Activated CD4-positive, alpha-beta T cell treated with anti-CD3 and anti-CD28 coated beads for 24 hours (primary cell): ENCODE measurements at regions not wholly inside any gene's neighbourhood (a gene's known extent, or its start where the extent isn't known, plus 50 kb on each side); places are given as distances from the start of the nearest gene placed in this dataset.

Source experiments
- DNase-seq, 2 donors: peaks; one replicate each; pipeline ENCODE4 v3.0.0-alpha.2; 2020; ENCODE audit warnings: low read depth in 2 of 2

DNA sequence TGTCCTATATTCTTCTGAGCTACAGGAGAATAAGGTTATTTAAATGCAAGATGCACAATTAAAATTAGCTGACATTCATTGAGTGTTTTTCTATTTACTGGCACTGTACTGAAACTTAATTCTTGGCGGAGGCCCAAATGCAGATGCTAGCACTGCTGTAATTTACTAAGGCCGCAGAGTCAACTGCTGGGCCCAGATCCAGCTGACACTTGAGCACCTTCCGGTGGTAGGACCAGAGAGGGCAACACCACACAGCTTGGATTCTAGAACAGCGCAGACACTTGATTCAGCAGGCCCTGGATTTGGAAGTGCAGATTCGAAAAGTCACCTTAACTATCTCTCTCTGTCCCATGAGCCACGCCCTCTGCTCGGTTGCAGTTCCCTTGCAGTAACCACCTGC, 228.6 kb upstream of the TMEM72 start:
- no peak for DNase-seq

DNA sequence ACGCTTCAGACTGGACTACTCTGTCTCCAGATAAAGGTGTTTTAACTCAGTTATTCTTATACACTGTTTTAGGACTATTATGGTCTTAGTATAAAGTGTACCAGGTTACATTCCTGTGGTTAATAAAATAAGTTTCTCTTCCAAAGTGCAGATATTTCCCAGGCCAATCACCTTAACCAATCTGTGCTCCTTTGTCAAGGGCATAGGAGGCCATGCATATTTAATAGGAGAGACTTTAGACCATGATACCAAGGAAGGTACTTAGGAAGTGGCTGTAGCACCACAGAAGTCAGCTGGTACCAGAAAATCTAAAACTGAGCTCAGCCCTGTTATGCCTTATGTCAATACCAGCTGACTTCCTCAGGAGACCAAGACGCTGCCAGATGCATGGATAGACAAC, 226.5 kb upstream of the TMEM72 start:
- no peak for DNase-seq

DNA sequence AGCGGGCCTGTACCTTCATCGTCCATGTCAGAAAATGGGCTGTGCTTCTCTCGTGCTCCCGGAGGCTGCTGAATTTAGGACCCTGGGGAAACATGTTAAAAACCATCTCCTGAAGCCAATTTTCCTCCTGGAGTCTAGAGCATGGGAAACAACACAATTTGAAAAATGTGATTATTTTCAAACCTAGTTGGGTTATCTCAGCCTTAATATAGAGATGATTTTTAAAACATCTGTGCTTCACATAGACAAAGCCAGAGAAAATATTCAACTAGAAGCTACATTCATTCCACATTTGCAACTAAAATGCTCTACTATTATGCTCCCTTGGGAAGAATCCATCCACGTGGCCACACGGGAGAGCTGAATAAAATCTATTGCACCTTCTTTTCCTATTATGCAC, 225.9 kb upstream of the TMEM72 start:
- no peak for DNase-seq

DNA sequence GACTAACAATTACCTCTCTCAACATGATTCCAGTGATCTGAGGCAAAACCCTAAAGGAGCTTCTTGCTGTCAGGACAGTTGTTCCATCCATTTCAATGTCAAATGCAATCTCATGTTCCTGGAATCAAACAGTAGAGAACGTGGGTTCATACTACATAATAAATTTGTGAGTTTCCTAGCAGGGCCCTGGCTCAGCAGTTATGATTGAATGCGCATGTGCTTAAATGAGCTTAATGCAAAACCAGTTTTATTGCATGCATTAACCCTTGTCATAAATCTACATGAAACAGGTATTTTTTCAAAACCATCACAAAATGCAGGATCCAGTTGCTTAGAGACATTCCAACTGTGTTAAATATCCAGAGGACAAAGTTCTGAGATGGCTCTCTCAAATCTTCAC, 225.4 kb upstream of the TMEM72 start:
- no peak for DNase-seq

DNA sequence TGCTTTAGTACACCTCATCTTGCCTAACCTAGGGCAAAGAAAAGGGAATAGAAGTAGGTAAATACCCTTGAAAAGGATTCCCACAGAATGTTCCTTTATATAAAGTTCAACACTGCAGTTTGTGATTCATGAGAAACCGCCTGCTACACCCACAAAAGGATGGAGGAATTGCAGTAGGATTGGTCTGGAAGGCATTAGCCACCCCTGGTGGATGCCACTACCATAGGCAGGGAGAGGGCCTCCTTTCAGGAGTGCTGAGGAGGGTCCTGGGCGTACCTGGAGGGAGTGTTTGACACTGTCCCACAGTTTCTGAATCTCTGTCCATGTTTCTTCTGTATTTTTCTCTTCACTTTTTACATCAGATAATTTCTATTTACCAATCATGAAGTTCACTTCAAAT, 221.8 kb upstream of the TMEM72 start:
- no peak for DNase-seq

DNA sequence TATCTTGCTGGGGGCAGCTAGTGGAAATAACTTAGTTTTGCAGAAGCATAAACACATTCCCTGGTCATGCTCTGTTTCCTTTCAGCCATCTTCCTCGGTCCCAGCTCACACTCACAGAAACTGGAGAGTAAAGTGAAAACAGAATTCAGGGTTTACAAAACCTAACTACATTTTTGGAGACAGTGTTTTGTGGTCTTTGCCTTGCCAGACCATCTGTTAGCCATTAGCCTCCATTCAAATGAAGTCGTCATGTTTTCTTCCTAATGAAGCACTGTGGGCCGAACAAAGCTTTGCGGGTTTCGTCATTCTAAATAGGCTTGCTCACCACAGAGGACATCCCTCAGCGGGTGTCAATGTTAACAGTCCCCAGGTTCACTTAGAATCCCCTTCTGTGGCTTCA, 214.6 kb upstream of the TMEM72 start:
- DNase-seq = no peak

DNA sequence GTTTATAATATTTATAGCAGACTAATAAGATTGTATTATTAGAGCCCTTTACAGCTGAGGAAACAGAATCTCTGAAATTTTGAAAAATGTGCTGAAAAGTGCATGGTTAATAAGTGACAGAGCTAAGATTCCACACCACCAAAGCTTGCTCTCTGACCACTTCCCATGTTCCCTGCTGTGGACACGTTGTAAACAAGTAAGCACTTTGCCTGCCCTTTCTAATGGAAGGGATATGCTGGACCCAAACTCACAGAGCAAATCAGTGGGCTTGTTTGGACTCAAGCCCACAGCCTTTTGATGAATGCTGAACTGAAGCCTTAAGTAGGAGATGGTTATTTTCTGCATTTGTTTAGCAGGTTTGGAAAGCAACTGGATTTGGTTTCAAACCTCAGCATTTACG, 214.0 kb upstream of the TMEM72 start:
- no peak for DNase-seq

DNA sequence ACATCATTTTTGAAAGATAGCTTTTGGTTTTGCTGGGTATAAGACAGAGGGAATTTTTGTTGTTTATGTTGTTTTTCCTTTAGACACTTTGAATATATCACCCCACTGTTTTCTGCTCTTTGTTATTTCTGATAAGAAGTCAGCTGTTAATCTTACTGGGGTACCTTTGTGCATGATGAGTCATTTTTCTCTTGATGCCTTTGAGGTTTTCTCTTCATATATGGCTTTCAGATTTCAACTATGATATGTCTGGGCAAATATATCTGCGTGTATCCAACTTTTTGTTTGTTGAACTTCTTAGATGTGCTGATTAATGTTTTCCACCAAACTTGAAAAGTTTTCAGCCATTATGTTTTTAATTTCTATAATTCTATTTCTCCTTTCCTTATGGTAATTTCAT, 208.6 kb upstream of the TMEM72 start:
- DNase-seq = no peak

DNA sequence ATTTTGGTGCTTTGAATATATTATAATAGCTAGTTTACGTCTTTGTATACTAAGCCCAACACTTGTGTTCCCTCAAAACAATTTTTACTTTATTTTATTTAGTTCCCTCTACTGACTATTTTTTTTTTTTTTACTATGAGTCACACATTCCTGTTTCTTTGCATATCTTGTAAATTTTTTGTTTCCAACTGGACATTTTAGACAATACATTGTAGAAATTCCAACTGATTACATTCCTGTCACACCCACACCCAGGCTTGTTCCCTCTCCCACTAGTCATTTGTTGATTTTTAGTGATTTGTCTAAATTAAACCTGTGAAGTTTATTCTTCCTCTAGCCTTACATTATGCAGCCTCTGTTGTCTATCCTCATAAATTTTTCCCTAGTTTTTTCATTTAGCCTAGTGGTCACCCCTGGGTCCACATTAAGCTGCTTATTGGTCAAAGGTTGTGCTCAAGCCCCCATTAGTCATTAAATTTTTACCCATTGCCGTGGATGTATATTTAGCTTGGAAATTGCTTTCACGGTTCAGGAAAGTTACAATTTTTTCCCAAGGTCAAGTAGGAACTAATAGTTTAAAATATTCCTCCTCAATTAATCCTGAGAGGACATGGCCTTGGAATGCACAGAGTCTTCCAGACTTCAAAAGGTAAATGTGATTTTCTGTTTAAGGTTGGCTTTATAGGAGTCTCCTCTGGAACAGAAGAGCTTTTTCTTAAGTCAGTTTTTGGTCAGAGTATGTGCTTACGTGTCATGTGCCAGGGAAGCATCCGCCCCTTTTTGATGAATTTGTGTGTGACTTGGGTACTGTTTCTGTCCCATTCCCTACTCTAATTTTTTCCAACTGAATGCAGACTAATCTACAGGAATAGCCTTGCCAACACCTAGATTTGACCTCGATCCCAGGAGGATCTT, 207.6 kb upstream of the TMEM72 start:
- no peak for DNase-seq

DNA sequence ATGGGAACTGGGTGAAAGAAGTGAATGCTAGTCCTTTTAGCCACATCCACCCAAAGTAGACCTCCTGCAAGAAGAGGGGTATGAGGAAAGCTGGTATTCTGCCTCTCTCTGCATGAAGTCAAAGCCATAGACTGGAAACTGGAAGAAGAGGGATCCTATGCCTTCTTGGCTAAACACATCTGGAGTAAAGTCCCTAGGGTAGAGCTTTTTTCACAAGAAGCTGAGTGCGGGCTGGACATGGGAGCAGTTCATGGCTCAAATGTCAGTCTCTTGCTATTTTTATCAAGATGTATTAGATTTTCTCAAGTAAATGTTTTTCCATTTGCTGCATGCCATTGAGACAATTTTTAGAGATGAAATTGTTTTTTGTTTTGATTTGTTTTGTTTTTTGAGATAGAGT, 206.5 kb upstream of the TMEM72 start:
- DNase-seq = no peak

DNA sequence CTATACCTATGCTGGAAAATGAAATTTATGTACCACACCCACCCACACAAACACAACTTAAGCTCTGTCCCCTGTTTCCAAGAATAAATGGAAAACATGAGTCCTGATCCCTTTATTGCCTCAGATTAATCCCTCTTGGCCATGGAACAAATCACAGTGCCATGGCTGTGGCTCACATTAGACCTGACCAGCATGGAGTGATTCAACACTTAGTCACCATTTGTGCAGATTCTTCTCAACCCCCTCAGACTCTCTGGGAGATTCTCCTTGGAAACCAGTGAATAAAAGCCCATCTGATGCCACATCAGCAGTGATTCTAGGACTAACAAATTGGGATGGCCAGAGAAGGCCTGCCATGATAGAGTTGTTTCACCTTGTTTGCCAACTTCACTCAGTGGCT, 204.4 kb upstream of the TMEM72 start:
- no peak for DNase-seq

DNA sequence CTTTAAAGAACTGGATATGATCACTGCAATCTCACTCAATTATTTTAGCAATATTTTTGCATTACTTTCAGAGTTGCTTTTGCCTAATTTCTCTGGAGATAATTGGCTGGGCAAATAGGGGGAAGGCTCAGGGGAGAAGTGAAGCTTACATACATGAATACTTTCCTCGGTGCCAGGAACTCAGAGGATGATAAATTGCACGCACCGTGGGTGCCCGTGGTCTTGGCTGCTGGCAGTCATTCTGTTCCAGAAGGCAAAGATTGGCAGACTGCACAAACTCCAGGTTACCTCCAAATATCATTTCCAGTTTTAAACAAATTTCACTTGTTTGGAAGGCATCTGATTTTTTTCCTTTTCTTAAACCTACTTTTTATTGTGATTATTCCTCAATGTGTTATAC, 197.8 kb upstream of the TMEM72 start:
- no peak for DNase-seq

DNA sequence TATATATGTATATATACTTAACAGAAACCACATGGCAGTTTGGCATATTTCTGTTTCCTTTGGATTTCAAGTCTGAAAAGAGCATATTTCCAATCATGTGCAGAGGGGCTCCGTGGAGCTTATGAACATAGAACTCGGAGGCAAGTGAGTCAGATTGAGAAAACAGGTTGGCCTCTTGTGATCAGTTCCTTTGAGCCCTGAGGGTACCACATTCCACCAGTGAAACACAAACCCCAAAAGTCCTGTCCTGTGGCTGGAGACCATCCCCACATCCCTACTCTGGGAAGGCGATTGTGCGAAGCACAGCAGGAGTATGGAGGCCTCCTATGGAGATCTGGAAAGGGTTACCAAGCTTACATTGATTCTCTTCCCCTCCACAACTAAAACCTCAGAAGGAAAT, 196.7 kb upstream of the TMEM72 start:
- no peak for DNase-seq

DNA sequence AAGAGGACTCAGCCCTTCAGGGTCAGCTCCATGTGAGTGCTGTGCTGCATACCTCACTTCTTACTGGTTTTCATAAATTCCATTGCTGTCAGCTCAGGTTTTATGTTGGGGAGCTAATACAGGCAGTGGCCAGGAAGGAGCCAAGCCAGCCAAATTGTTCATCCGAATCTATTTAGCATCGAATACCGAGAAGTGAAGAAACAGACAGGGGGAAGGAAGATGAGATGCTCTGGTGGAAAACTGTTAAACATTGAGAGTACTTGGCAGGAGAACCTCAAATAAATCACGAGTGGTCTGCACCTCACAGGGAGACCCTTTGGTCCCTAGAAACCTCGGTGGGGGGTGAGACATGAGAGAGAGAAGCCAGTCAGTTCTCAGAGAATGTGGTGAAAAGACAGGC, 196.0 kb upstream of the TMEM72 start:
- no peak for DNase-seq

DNA sequence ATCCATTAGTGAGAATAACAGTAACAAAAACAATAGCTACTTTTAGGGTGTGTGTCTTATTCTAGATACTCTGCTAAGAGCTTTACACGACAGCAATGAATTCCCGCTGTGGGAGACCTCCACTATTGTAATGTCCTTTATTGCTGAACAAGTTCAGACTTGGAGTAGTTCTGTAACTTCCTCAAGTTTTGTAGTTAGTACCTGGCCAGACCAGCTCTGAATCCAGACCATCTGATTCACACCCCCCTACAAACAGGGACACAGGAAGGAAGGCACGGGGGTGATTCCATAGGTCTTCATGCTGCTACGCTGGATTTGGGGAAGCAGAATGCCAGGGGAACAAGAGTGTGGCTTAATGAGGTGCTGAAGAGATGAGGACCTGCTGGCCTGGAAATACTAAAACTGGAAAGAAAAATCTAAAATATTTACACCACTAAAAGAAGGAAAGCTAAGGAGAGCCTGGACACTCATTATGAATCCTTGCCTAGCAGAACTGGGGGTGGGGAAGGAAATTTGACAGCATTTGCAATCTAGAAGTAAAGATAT, 194.6 kb upstream of the TMEM72 start:
- no peak for DNase-seq

DNA sequence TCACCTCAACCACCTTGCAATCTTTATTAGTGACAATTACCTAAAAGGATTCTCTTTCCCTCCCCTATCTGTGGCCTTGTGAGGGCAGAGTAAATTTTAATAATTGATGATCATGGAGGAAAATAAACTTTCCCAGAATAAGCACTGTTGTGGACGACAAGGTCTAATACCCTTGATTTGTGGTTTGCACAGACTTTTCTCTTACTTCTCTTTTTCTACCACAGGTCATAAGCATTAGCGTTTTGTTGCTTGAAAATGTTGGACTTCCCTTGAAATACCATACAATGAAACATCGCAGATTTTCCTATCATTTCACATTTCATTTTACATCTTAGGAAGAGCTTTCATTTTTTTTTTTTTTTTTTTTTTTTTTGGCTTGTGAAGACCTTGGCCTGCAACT, 188.1 kb upstream of the TMEM72 start:
- no peak for DNase-seq

DNA sequence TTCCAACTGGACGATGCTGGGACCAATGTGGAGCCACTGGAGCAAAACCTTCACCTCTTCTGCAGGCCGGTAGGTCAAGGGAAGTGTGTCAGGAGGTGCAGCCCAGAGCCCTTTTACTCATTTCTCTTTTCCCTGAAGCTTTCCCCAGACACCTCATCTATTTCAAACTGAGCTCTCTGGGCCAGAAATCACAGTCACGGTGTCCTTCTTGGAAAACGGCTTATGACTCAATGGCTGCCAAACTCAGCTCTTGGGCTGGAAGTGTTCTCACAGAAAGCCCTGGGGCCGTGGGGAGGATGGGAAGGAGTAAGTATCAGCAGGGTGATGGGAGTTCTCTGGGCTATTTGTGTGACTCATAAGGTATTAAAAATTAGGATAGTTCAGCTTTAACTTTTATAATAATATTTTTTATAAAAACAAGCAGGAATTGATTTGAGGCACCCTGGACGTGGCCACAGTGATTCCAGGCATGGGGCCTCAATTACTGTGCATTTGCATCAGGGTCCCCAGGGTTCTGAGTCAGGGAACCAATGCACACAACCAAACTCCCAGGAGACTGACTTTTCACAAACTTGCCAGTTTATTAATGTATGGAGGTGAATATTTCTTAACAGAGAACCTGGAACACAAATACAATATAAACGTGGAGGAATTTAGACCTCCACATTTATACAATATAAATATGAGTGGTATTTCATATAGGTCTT, 187.4 kb upstream of the TMEM72 start:
- DNase-seq = no peak

DNA sequence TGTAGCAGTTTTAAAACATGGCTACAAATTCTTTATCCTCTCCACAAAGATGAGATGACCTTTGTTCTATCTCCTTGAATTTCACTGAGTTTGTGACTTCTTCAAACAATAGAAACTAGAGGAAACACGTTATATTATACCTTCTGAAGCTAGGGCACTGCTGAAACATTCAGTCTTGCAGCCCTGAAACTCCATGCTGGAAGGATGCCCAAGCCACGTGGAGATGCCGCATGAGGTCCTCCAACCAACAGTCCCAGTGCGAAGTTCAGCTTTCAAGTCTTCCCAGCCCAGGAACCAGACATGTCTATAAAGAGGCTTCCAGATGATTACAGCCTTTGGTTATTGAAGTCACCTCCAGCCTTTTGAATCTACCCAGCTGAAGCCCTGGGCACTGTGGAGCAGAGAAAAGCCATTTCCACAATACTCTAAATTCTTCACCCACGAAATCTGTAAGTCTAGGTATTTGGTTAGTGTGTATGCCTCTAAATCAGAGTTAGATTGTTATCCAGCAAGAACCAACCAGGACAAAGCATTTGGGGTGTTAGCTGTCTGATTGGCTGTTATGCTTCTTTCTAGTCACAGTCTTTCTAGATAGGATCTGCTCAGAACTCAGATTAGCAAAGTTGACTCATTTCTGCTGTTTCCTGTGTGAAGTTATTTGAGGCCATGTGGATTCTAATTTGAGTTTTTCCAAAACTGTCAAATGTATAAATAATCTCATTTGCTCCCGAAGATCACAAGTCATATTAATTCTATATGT, 186.5 kb upstream of the TMEM72 start:
- DNase-seq = no peak

DNA sequence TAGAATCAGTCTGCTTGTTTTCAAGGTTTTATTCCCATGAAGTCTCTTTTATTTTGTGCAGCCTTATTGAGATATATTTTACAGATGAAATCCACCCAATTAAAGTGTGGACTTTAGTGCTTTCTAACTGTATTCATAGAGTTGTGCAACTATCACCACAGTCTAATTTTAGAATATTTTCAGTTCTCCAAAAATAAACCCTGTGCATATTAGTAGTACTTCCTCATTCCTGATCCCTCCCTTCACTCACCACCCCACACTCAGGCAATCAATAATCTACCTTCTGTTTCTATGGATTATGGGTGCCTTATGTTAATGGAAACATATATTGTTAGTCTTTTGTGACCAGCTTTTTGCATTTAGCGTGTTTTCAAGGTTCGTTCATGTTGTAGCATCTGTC, 185.7 kb upstream of the TMEM72 start:
- no peak for DNase-seq

DNA sequence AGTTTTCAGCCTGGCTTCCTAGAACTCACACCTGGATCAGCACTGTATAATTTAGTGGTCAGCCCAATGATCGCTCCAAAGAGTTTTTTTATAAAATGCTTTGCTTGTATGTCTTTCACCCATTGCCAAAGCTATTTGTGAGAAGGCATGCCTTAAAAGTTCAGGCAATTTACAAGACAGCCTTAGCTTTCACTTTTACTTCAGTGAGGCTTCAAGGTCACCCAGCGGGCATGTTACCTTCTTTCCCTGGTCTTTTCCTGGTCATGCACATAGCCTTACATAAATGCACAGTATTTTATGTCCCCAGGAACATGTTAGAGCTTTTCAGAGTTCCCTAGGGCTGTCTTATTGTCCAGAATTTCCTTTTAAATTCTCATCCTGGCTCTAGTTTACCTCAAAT, 179.9 kb upstream of the TMEM72 start:
- no peak for DNase-seq

DNA sequence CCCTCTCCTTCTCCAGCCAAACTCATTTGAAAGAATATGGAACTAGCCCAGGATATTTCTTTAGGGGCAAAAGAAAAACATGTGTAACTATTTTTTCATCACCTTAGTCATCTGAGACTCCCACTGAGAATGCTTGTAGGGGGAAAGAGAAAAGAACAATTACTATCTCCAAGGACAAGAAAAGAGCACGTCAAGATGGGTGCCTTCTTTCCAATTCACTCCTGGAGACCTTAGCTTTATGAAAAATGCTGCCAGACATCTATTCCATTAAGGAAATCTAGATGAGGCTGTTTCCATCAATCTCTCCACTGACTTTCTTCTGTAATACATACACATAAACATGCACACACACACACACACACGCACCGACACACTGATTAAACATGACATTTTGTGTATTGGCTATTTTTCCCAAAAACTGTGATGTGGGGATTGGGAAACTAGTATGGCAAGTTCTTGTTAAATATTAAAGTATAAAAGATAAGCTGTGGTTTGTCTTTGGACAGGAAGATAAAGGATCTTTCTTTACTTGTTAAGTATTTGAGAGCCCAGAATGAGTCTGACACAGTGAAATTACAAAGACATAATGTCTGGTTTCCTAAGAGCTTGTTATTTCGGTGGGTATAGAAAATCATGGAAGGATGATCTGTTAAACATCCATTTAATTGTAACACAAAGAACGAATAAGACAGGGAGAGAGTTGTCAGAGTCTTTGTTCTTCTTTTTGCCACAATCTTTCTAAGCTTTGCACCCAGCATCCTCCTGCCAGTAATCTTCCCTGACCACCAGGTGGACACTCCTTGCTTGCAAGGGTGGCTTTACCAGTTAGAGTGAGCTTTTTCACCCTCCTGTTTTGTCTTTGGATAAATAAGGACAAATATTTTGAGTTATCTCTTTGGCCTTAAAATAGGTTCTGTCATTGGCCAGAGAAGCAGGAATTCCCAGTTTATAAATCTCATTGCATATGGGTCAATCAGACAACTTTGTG, 177.3 kb upstream of the TMEM72 start:
- DNase-seq = no peak
